ENCODE measurements at regions not wholly inside any gene's neighbourhood (a gene's known extent, or its start where the extent isn't known, plus 50 kb on each side); places are given as distances from the start of the nearest gene placed in this dataset.

DNA sequence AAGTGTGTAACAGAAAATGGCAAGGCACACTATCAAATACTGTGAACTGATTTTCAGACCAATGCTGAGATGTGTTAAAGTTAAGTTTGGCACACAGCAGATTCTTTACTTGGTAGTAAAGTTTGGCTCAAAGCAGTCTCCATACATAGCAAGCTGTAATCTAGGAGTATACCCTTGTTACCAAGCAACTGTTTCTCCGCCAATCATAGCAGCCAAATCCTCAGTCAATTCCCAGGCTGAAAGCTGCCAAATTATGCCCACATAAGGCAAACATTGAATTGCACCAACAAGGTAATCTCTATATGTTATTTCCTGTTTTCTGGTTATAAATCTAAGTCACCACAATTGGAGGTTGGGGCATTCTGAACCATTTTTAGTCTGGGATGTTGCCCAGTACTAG, 345.7 kb downstream of the DEPDC1B start:
- H3K9me3 ChIP-seq = no peaks in the 10 kb centered on the region
- DNase-seq = no peak

DNA sequence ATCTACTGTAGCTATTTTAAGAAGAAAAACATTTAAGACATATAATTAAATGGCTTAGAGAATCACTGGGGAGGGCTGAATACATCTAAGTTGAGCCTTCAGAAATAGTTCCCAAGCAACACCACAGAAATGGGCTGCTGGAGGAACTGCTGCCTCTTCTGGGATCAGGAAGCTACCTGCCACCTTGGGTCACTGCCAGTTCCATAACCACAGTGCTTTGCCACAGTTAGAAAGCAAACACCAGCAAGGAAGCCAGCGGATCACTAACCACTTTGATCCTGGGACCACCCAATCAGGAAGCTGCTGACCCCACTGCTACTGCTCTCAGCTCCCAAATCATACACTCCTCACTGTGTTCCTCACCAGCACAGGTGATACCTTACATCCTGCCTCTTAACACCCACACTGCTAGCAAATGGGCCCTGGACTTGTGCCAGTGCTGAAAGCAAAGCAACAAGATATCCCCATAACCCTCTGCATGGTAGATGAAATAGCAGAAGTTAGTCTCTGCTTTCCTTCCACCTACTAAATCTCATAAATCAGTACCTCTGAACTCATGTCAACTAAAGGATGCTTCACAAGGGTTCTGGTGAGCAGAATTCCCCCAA, 346.9 kb downstream of the DEPDC1B start:
- H3K27me3 ChIP-seq = no peaks in the 10 kb centered on the region
- DNase-seq = no peak
- H3K27ac ChIP-seq = no peak overlapping the region
- H3K9me3 ChIP-seq = no peaks in the 10 kb centered on the region
- no peaks in the 10 kb centered on the region for H3K36me3 ChIP-seq
- H3K4me3 ChIP-seq = no peak overlapping the region
- no peaks in the 10 kb centered on the region for H3K4me1 ChIP-seq
- no peak for TF ChIP-seq POLR2A (IDR thresholded peaks at IDR 0.05)
- TF ChIP-seq, protein P1, sequence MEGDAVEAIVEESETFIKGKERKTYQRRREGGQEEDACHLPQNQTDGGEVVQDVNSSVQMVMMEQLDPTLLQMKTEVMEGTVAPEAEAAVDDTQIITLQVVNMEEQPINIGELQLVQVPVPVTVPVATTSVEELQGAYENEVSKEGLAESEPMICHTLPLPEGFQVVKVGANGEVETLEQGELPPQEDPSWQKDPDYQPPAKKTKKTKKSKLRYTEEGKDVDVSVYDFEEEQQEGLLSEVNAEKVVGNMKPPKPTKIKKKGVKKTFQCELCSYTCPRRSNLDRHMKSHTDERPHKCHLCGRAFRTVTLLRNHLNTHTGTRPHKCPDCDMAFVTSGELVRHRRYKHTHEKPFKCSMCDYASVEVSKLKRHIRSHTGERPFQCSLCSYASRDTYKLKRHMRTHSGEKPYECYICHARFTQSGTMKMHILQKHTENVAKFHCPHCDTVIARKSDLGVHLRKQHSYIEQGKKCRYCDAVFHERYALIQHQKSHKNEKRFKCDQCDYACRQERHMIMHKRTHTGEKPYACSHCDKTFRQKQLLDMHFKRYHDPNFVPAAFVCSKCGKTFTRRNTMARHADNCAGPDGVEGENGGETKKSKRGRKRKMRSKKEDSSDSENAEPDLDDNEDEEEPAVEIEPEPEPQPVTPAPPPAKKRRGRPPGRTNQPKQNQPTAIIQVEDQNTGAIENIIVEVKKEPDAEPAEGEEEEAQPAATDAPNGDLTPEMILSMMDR (IDR thresholded peaks at IDR 0.05) = no peak

More for the DNA sequence above, 345.7 kb downstream of the DEPDC1B start:
- TF ChIP-seq, protein P1 (IDR thresholded peaks at IDR 0.05) = no peak
- TF ChIP-seq POLR2A (IDR thresholded peaks at IDR 0.05) = no peak
- H3K4me3 ChIP-seq = no peak overlapping the region
- H3K27me3 ChIP-seq = no peaks in the 10 kb centered on the region
- H3K36me3 ChIP-seq = no peaks in the 10 kb centered on the region
- no peaks in the 10 kb centered on the region for H3K4me1 ChIP-seq
- no peak overlapping the region for H3K27ac ChIP-seq

DNA sequence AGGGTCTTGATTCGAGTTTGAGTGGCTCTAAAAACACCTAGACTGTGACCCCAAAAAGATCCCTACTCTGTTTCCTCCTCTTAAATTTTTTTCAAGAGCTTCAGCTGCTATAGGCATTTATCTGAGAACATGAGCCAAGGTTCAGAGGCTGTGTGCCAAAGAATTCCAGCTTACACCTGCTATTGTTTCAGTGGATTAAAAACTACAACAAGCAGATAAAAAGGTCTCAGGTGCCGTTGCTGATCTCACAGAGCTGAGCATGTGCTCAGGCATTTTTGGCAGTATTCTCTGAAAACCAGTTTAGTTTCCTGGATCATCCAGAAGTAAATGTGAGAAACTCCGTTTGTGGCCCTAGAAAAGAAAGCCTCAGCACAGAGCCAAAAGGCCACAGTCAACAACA, 349.2 kb downstream of the DEPDC1B start:
- H3K4me1 ChIP-seq = no peaks in the 10 kb centered on the region
- DNase-seq = no peak
- H3K27ac ChIP-seq = no peak overlapping the region
- no peaks in the 10 kb centered on the region for H3K36me3 ChIP-seq
- H3K4me3 ChIP-seq = no peak overlapping the region
- H3K9me3 ChIP-seq = no peaks in the 10 kb centered on the region
- no peaks in the 10 kb centered on the region for H3K27me3 ChIP-seq
- TF ChIP-seq, protein P1 (IDR thresholded peaks at IDR 0.05) = no peak
- no peak for TF ChIP-seq POLR2A (IDR thresholded peaks at IDR 0.05)

DNA sequence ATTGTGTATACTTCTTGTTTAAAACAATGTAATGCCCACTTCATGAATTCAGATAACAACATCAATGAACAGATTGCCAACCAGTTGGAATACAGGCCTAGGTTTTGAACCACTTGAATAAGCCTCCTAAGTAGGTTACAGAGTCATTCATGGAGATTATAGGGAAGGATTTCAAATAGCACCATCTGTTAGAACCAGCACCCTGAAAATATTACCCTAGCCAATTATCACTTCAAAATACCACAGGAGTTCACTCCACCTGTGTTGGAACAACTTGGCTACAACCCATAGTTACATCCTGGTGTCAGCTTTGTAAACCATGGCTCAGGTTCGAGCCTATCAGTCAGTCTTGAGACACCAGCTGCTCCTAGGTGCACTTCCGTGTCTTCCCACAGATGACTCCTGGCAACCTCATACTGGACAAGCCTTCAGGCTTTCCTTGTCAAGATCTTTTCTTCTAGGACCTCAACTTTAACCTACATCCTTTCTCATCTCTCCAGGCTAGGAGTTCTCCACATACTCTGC, 350.0 kb downstream of the DEPDC1B start:
- no peak for DNase-seq
- no peaks in the 10 kb centered on the region for H3K9me3 ChIP-seq
- no peaks in the 10 kb centered on the region for H3K4me1 ChIP-seq
- no peaks in the 10 kb centered on the region for H3K27me3 ChIP-seq
- TF ChIP-seq, protein P1 (IDR thresholded peaks at IDR 0.05) = no peak
- no peak for TF ChIP-seq POLR2A (IDR thresholded peaks at IDR 0.05)
- H3K27ac ChIP-seq = no peak overlapping the region
- no peak overlapping the region for H3K4me3 ChIP-seq
- no peaks in the 10 kb centered on the region for H3K36me3 ChIP-seq

DNA sequence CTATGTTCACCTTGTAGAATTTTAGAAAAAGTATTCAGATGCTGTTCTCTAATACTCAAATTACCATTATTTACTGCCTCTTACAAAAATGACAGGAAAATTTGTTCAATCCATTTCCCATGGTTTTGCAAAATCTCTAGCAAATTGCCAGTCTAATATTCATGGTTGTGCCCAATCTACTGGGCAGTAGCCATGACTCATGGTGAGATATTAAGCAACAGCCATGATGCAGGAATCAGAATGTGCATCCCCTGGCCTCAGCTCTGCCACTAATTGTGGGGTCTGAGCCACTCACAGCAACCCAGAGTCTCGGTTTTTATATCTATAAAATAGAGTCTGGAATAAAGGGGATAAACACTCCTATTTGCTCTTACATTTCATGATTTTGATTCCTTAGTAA, 353.6 kb downstream of the DEPDC1B start:
- Histone ChIP-seq H3K36me3 (no peaks in the 10 kb centered on the region), H3K9me3 (no peaks in the 10 kb centered on the region), H3K27me3 (no peaks in the 10 kb centered on the region), H3K4me1 (no peaks in the 10 kb centered on the region), H3K27ac (no peak overlapping the region), H3K4me3 (no peak overlapping the region)
- DNase-seq = no peak
- TF ChIP-seq, protein P1 (IDR thresholded peaks at IDR 0.05) = no peak
- no peak for TF ChIP-seq POLR2A (IDR thresholded peaks at IDR 0.05)
